ENCODE measurements at regions not wholly inside any gene's neighbourhood (a gene's known extent, or its start where the extent isn't known, plus 50 kb on each side); places are given as distances from the start of the nearest gene placed in this dataset.

GRCh38 chr10:121669028-121669374, 70.8 kb upstream of the FGFR2 start:
- no peak overlapping the region for H3K4me2 ChIP-seq (replicated peaks; ENCODE audit: extremely low read depth, low read length, poor library complexity, severe bottlenecking)
- no CpG with 5 or more reads among the region's 6 CpGs for WGBS (ENCODE audit: insufficient coverage)
- H3K36me3 ChIP-seq (replicated peaks in 1 of 2; ENCODE audit: control insufficient read depth in 1 of 2, insufficient read depth in 2 of 2, low read length in 2 of 2), result no peaks in the 10 kb centered on the region
- peaks cover 0 to 4% of the 10 kb centered on the region in 2 donors for H3K9me3 ChIP-seq (replicated peaks in 1 of 2; ENCODE audit: control insufficient read depth in 1 of 2, insufficient read depth in 1 of 2, low read length in 2 of 2)
- H3K4me1 Mint-ChIP-seq, result no peaks in the 10 kb centered on the region
- no peaks in the 10 kb centered on the region for H3K4me1 ChIP-seq (ENCODE audit: control insufficient read depth in 1 of 2, insufficient read depth in 2 of 2, low read length in 2 of 2)
- H3K27me3 ChIP-seq (ENCODE audit: control insufficient read depth in 2 of 2, insufficient read depth in 2 of 2, low read length in 2 of 2), result peaks cover 0 to 14% of the 10 kb centered on the region in 2 donors
- H3K4me3 Mint-ChIP-seq, result no peak overlapping the region
- no peak overlapping the region for H3K27ac ChIP-seq (ENCODE audit: low read depth in 1 of 2, low read length in 2 of 2)
- no peak for TF ChIP-seq CTCF (IDR thresholded peaks at IDR 0.05)
- H3K9ac ChIP-seq (ENCODE audit: insufficient read depth, low read length, poor library complexity, severe bottlenecking), result no peak overlapping the region
- H4K20me1 ChIP-seq (ENCODE audit: insufficient read depth, low read length), result no peaks in the 10 kb centered on the region
- no peaks in the 10 kb centered on the region for H3K79me2 ChIP-seq (ENCODE audit: insufficient read depth, low read length)
- peaks cover 9 to 21% (median 13%) of the 10 kb centered on the region in 3 donors for H3K27me3 Mint-ChIP-seq (ENCODE audit: low read depth in 3 of 3)
- H2AFZ ChIP-seq (ENCODE audit: insufficient read depth, low read depth, low read length, poor library complexity, severe bottlenecking), result no peak overlapping the region
- no peak overlapping the region for H3K27ac Mint-ChIP-seq
- intact Hi-C loops (cut with micrococcal nuclease), result no loop called here
- H3K36me3 Mint-ChIP-seq, result no peaks in the 10 kb centered on the region
- DNase-seq, result no peak
- no peak overlapping the region for H3K4me3 ChIP-seq (replicated peaks in 1 of 3; ENCODE audit: low read depth in 2 of 3, low read length in 3 of 3)
- peaks cover 0 to 17% (median 9%) of the 10 kb centered on the region in 7 donors for H3K9me3 Mint-ChIP-seq

GRCh38 chr10:121668314-121669027, 70.2 kb upstream of the FGFR2 start:
- Mint-ChIP-seq H3K4me3 (no peak overlapping the region), H3K27me3 (ENCODE audit: low read depth in 3 of 3) (peaks cover 9 to 21% (median 13%) of the 10 kb centered on the region in 3 donors), H3K4me1 (no peaks in the 10 kb centered on the region), H3K9me3 (peaks cover 0 to 12% (median 9%) of the 10 kb centered on the region in 7 donors), H3K36me3 (no peaks in the 10 kb centered on the region), H3K27ac (no peak overlapping the region)
- Histone ChIP-seq H3K27me3 (ENCODE audit: control insufficient read depth in 2 of 2, insufficient read depth in 2 of 2, low read length in 2 of 2) (peaks cover 0 to 14% of the 10 kb centered on the region in 2 donors), H3K9ac (ENCODE audit: insufficient read depth, low read length, poor library complexity, severe bottlenecking) (no peak overlapping the region), H3K36me3 (replicated peaks in 1 of 2; ENCODE audit: control insufficient read depth in 1 of 2, insufficient read depth in 2 of 2, low read length in 2 of 2) (no peaks in the 10 kb centered on the region), H3K4me2 (replicated peaks; ENCODE audit: extremely low read depth, low read length, poor library complexity, severe bottlenecking) (no peak overlapping the region), H4K20me1 (ENCODE audit: insufficient read depth, low read length) (no peaks in the 10 kb centered on the region), H3K27ac (ENCODE audit: low read depth in 1 of 2, low read length in 2 of 2) (no peak overlapping the region), H3K9me3 (replicated peaks in 1 of 2; ENCODE audit: control insufficient read depth in 1 of 2, insufficient read depth in 1 of 2, low read length in 2 of 2) (peaks cover 0 to 4% of the 10 kb centered on the region in 2 donors), H2AFZ (ENCODE audit: insufficient read depth, low read depth, low read length, poor library complexity, severe bottlenecking) (no peak overlapping the region), H3K4me1 (ENCODE audit: control insufficient read depth in 1 of 2, insufficient read depth in 2 of 2, low read length in 2 of 2) (no peaks in the 10 kb centered on the region), H3K4me3 (replicated peaks in 1 of 3; ENCODE audit: low read depth in 2 of 3, low read length in 3 of 3) (no peak overlapping the region), H3K79me2 (ENCODE audit: insufficient read depth, low read length) (no peaks in the 10 kb centered on the region)
- DNase-seq, result no peak
- 16% methylated on average over 8 of the region's 9 CpGs for WGBS (ENCODE audit: insufficient coverage)
- no peak for TF ChIP-seq CTCF (IDR thresholded peaks at IDR 0.05)
- intact Hi-C loops (cut with micrococcal nuclease), result no loop called here

Measured in CD14-positive monocyte (primary cell).